ENCODE measurements at regions not wholly inside any gene's neighbourhood (a gene's known extent, or its start where the extent isn't known, plus 50 kb on each side); places are given as distances from the start of the nearest gene placed in this dataset.

DNA sequence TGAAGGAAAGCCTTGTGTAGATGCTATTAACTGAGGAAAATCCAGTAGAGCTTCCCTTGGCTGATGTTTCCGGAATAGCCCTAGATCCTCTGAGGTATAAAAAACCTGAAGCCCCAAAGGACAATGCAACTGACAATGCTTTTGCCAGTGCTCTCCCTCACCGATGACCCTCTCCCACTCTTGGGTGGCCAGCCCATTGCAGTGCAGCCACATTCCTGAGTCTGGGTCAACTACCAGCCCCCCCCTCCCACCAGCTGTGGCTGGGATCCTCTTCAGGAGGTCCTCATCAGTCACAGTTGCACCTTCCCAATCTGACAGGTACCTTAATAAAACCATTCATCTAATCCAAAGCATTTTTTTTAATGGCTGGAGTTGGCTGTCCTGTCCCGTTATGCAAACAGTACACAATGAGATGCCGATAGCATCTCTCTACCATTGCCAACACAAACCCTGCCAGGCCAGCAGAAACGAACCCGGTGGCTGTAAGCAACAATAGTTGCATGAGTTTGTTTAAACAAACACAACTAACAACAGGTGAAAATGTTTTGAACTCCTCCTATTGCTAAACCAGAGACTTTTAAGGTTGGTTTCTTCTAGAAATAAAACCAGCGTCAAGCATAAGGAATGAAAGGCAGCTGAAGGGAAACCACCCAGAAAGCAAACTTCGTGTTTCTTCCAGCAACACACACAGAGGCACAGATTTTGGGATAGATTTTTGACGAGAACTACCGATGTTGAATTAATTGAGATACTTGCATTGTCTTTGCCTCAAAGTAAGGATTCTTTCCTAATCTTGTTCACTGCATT is 128.3 kb upstream of the ARHGEF3 start:
- Histone ChIP-seq H3K36me3 (ENCODE audit: control insufficient read depth in 1 of 2, insufficient read depth in 2 of 2, low read length in 2 of 2) (no peaks in the 10 kb centered on the region), H3K4me3 (replicated peaks in 1 of 2; ENCODE audit: low read depth in 1 of 2, low read length in 2 of 2) (no peak overlapping the region), H3K27ac (ENCODE audit: low read depth, low read length) (no peak overlapping the region), H3K9me3 (ENCODE audit: control insufficient read depth in 1 of 2, insufficient read depth in 1 of 2, low read depth in 1 of 2, low read length in 2 of 2) (no peaks in the 10 kb centered on the region), H3K27me3 (ENCODE audit: insufficient read depth, low read length) (no peaks in the 10 kb centered on the region), H3K4me2 (ENCODE audit: low read length) (no peak overlapping the region), H2AFZ (ENCODE audit: low read depth, low read length, poor library complexity, severe bottlenecking) (no peak overlapping the region), H3K79me2 (ENCODE audit: insufficient read depth, low read length) (no peaks in the 10 kb centered on the region), H3K4me1 (ENCODE audit: control insufficient read depth in 1 of 2, insufficient read depth in 2 of 2, low read length in 2 of 2) (peaks cover 11 to 24% of the 10 kb centered on the region in 2 experiments), H4K20me1 (ENCODE audit: insufficient read depth) (no peaks in the 10 kb centered on the region), H3K9me2 (ENCODE audit: insufficient read depth) (no peaks in the 10 kb centered on the region), H3K9ac (ENCODE audit: low read length) (no peak overlapping the region)
- CTCF ChIA-PET: no interaction called here
- POLR2A ChIA-PET: no interaction called here
- RAD21 ChIA-PET (ENCODE audit: low non-redundant PET in 1 of 2, low total read pairs in 2 of 2, uncharacterized antibody in 2 of 2, unreplicated experiment in 2 of 2): no interaction called here
- ATAC-seq (no peak), DNase-seq (ENCODE audit: low read depth, low spot score) (no peak)
- TF ChIP-seq, protein P1, sequence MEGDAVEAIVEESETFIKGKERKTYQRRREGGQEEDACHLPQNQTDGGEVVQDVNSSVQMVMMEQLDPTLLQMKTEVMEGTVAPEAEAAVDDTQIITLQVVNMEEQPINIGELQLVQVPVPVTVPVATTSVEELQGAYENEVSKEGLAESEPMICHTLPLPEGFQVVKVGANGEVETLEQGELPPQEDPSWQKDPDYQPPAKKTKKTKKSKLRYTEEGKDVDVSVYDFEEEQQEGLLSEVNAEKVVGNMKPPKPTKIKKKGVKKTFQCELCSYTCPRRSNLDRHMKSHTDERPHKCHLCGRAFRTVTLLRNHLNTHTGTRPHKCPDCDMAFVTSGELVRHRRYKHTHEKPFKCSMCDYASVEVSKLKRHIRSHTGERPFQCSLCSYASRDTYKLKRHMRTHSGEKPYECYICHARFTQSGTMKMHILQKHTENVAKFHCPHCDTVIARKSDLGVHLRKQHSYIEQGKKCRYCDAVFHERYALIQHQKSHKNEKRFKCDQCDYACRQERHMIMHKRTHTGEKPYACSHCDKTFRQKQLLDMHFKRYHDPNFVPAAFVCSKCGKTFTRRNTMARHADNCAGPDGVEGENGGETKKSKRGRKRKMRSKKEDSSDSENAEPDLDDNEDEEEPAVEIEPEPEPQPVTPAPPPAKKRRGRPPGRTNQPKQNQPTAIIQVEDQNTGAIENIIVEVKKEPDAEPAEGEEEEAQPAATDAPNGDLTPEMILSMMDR (IDR thresholded peaks at IDR 0.05 in 2 of 3, conservative IDR thresholded peaks at IDR 0.05 in 1 of 3; ENCODE audit: borderline replicate concordance in 1 of 3, insufficient read depth in 1 of 3, low read depth in 2 of 3, low read length in 2 of 3): no peak
- TF ChIP-seq EGR1 (IDR thresholded peaks at IDR 0.05; ENCODE audit: low read depth) (no peak), POLR2AphosphoS5 (IDR thresholded peaks at IDR 0.05; ENCODE audit: low read depth, low read length) (no peak), SIN3A (IDR thresholded peaks at IDR 0.05; ENCODE audit: low read depth) (no peak), ELF1 (IDR thresholded peaks at IDR 0.05; ENCODE audit: borderline replicate concordance, low read depth) (no peak), CBX3 (IDR thresholded peaks at IDR 0.05; ENCODE audit: low read depth) (no peak), EZH2phosphoT487 (IDR thresholded peaks at IDR 0.05; ENCODE audit: borderline replicate concordance) (no peak), SRF (IDR thresholded peaks at IDR 0.05; ENCODE audit: low read depth) (no peak), TCF7L2 (IDR thresholded peaks at IDR 0.05; ENCODE audit: borderline replicate concordance, extremely low read depth, insufficient read depth, insufficient read length) (no peak)
- TF ChIP-seq, protein P2, sequence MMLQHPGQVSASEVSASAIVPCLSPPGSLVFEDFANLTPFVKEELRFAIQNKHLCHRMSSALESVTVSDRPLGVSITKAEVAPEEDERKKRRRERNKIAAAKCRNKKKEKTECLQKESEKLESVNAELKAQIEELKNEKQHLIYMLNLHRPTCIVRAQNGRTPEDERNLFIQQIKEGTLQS (IDR thresholded peaks at IDR 0.05): no peak
- TF ChIP-seq, protein P3, sequence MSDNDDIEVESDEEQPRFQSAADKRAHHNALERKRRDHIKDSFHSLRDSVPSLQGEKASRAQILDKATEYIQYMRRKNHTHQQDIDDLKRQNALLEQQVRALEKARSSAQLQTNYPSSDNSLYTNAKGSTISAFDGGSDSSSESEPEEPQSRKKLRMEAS (IDR thresholded peaks at IDR 0.05): no peak
- TF ChIP-seq, protein P4, sequence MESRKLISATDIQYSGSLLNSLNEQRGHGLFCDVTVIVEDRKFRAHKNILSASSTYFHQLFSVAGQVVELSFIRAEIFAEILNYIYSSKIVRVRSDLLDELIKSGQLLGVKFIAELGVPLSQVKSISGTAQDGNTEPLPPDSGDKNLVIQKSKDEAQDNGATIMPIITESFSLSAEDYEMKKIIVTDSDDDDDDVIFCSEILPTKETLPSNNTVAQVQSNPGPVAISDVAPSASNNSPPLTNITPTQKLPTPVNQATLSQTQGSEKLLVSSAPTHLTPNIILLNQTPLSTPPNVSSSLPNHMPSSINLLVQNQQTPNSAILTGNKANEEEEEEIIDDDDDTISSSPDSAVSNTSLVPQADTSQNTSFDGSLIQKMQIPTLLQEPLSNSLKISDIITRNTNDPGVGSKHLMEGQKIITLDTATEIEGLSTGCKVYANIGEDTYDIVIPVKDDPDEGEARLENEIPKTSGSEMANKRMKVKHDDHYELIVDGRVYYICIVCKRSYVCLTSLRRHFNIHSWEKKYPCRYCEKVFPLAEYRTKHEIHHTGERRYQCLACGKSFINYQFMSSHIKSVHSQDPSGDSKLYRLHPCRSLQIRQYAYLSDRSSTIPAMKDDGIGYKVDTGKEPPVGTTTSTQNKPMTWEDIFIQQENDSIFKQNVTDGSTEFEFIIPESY (IDR thresholded peaks at IDR 0.05; ENCODE audit: extremely low read depth, insufficient replicate concordance, low read length): no peak
- intact Hi-C loops (cut with micrococcal nuclease): no loop called here
- no TSS peak for BruUV-seq (replicated peaks)

All from HCT116 (cell line).